GM12878 (cell line): ENCODE measurements at regions not wholly inside any gene's neighbourhood (a gene's known extent, or its start where the extent isn't known, plus 50 kb on each side); places are given as distances from the start of the nearest gene placed in this dataset.

Experiments used
- ATAC-seq: fragments of 200-7000 bp; cut with Tn5 transposase; 3 replicates; pipeline ENCODE4 v1.9.1; 2020; ENCODE audit warnings: mild to moderate bottlenecking, moderate library complexity
- BruUV-seq: library from RNA; stranded (reverse); fragments of 400-500 nt; replicated peaks from 2 replicates; lab custom pipeline; 2021; lab: Mats Ljungman, UMichigan
- CTCF ChIA-PET: fragments of 300-600 bp; sonication (Branson Sonifier 250); formaldehyde crosslinking; extraction: SDS; loops from one replicate; lab custom pipeline; 2021; ENCODE audit warnings: inconsistent platforms; lab: Yijun Ruan, JAX
- POLR2A ChIA-PET: fragments of 350-600 bp; formaldehyde crosslinking; extraction: SDS; loops from one replicate; lab custom pipeline; 2021; ENCODE audit warnings: inconsistent platforms; lab: Charles Lee
- RAD21 ChIA-PET: fragments of 300-600 bp; sonication (Branson Sonifier 250); formaldehyde crosslinking; loops from one replicate; lab custom pipeline; 2023; ENCODE audit warnings: antibody characterized with exemption; ENCODE audit not compliant: unreplicated experiment; lab: Charles Lee
- SMC1A ChIA-PET: fragments of 300-600 bp; sonication (Branson Sonifier 250); formaldehyde crosslinking; loops from one replicate; lab custom pipeline; 2023; ENCODE audit not compliant: unreplicated experiment, uncharacterized antibody; lab: Charles Lee
- DNase-seq: peaks from one replicate; pipeline ENCODE4 v3.0.0-alpha.2; 2011; ENCODE audit warnings: low read depth, low spot score
- FAIRE-seq: peaks from 3 replicates; lab custom pipeline; 2011; peaks lifted over from hg19 to GRCh38; lab: Jason Lieb, UNC
- H2AFZ ChIP-seq: 2 replicates; pipeline ENCODE4 v1.6.0; 2011; ENCODE audit warnings: low read depth, low read length, control low read depth; ENCODE audit not compliant: control insufficient read depth
- H3K27ac ChIP-seq: 2 replicates; pipeline ENCODE4 v1.5.1; 2011; ENCODE audit warnings: control low read depth; ENCODE audit not compliant: control insufficient read depth, insufficient read depth
- H3K27me3 ChIP-seq, 2 experiments: replicated peaks in 1 of 2; 2 replicates each; pipeline versions ENCODE4 v1.6.0 to v1.6.1; 2011; ENCODE audit warnings: low read length in 1 of 2; ENCODE audit not compliant: control insufficient read depth in 2 of 2, insufficient read depth in 2 of 2
- H3K36me3 ChIP-seq, 2 experiments: 2 replicates each; pipeline ENCODE4 v1.5.1; 2011; ENCODE audit warnings: low read length in 1 of 2; ENCODE audit not compliant: control insufficient read depth in 2 of 2, insufficient read depth in 2 of 2
- H3K4me1 ChIP-seq: 2 replicates; pipeline ENCODE4 v1.6.1; 2011; ENCODE audit warnings: mild to moderate bottlenecking, low read length, moderate library complexity, mixed read lengths; ENCODE audit not compliant: control insufficient read depth, insufficient read depth
- H3K4me2 ChIP-seq: 2 replicates; pipeline ENCODE4 v1.6.0; 2011; ENCODE audit warnings: control low read depth; ENCODE audit not compliant: control insufficient read depth, insufficient read depth
- H3K4me3 ChIP-seq: fragments of 200-600 bp; sonication (generic); 2 replicates; pipeline ENCODE4 v1.5.1; 2016
- H3K79me2 ChIP-seq: 2 replicates; pipeline ENCODE4 v1.6.0; 2011; ENCODE audit warnings: low read length; ENCODE audit not compliant: control insufficient read depth, insufficient read depth
- H3K9ac ChIP-seq: 2 replicates; pipeline ENCODE4 v1.8.0; 2011; ENCODE audit warnings: low read length, control low read depth, mixed read lengths; ENCODE audit not compliant: control insufficient read depth, insufficient read depth
- H3K9me3 ChIP-seq: replicated peaks from 3 replicates; pipeline ENCODE4 v1.5.1; 2011; ENCODE audit warnings: mild to moderate bottlenecking, low read length; ENCODE audit not compliant: control insufficient read depth, insufficient read depth
- H4K20me1 ChIP-seq: 2 replicates; pipeline ENCODE4 v1.6.0; 2011; ENCODE audit not compliant: control insufficient read depth, insufficient read depth
- BHLHE40 ChIP-seq, 2 experiments: fragments of 450-650 bp in 1 of 2; IDR thresholded peaks; 2 replicates each; pipeline ENCODE4 v1.6.1; 2011 to 2017; ENCODE audit warnings: low read depth in 2 of 2, borderline replicate concordance in 1 of 2, improper control_type of control experiment in 1 of 2, low read length in 1 of 2, mild to moderate bottlenecking in 1 of 2
- CEBPB ChIP-seq, 2 experiments: fragments of 150-350 bp in 1 of 2; IDR thresholded peaks; 2 replicates each; pipeline ENCODE4 v1.6.1; 2012 to 2014; ENCODE audit warnings: low read depth in 2 of 2, low read length in 2 of 2, borderline replicate concordance in 1 of 2, inconsistent platforms in 1 of 2
- CTCF ChIP-seq, 3 experiments: IDR thresholded peaks in 2 of 3; conservative IDR thresholded peaks in 1 of 3; 2 replicates each; pipeline ENCODE4 v1.5.1; 2011; ENCODE audit warnings: low read depth in 3 of 3, low read length in 3 of 3, mild to moderate bottlenecking in 3 of 3, control low read depth in 2 of 3, moderate library complexity in 2 of 3, inconsistent platforms in 1 of 3, mixed read lengths in 1 of 3; ENCODE audit not compliant: control insufficient read depth in 2 of 3, insufficient read depth in 1 of 3; ENCODE audit errors: extremely low read depth in 1 of 3
- EP300 ChIP-seq, 2 experiments: fragments of 150-350 bp in 1 of 2; IDR thresholded peaks; 2 replicates each; pipeline ENCODE4 v1.6.1; 2011 to 2012; ENCODE audit warnings: low read depth in 2 of 2, low read length in 2 of 2, borderline replicate concordance in 1 of 2, improper control_type of control experiment in 1 of 2, inconsistent platforms in 1 of 2; ENCODE audit not compliant: control insufficient read depth in 1 of 2
- HDAC2 ChIP-seq: fragments of 200-600 bp; sonication (generic); IDR thresholded peaks from 2 replicates; pipeline ENCODE4 v1.6.1; 2017
- IKZF2 ChIP-seq, 2 experiments: fragments of 450-650 bp; IDR thresholded peaks; 2 replicates each; pipeline ENCODE4 v1.6.1; 2017; ENCODE audit warnings: mild to moderate bottlenecking in 2 of 2, moderate library complexity in 2 of 2
- MTA2 ChIP-seq: fragments of 450-650 bp; IDR thresholded peaks from 2 replicates; pipeline ENCODE4 v1.6.1; 2016; ENCODE audit warnings: low read depth, mild to moderate bottlenecking, moderate library complexity
- PRDM15 ChIP-seq: fragments of 450-650 bp; formaldehyde crosslinking; IDR thresholded peaks from 2 replicates; pipeline ENCODE4 v1.4.0; 2020; ENCODE audit warnings: mild to moderate bottlenecking, moderate library complexity
- RAD51 ChIP-seq: fragments of 450-650 bp; IDR thresholded peaks from 2 replicates; pipeline ENCODE4 v1.6.1; 2016; ENCODE audit warnings: moderate library complexity, mild to moderate bottlenecking, inconsistent platforms
- SKIL ChIP-seq: fragments of 450-650 bp; IDR thresholded peaks from 2 replicates; pipeline ENCODE4 v1.6.1; 2017; ENCODE audit warnings: mild to moderate bottlenecking, low read depth, inconsistent platforms; ENCODE audit not compliant: poor library complexity, severe bottlenecking
- TCF3 ChIP-seq: IDR thresholded peaks from 2 replicates; pipeline ENCODE4 v1.6.1; 2012; ENCODE audit warnings: low read depth, mild to moderate bottlenecking, low read length, borderline replicate concordance; ENCODE audit not compliant: insufficient read depth
- ZNF217 ChIP-seq: fragments of 450-650 bp; IDR thresholded peaks from 2 replicates; pipeline ENCODE4 v1.6.1; 2017; ENCODE audit warnings: antibody characterized with exemption, mild to moderate bottlenecking
- ZZZ3 ChIP-seq: IDR thresholded peaks from 2 replicates; pipeline ENCODE4 v1.6.1; 2011; ENCODE audit warnings: low read depth; ENCODE audit not compliant: control insufficient read depth, insufficient read length
- WGBS: methylation state at CpG from one replicate; pipeline ENCODE4 v1.1.6; 2016; ENCODE audit warnings: low lambda C conversion rate; ENCODE audit not compliant: insufficient replicate concordance, insufficient coverage; ENCODE audit errors: missing lambda C conversion rate; 5-methylcytosine and 5-hydroxymethylcytosine counted together
- in situ Hi-C: fragments of 300-500 bp; cut with MboI; formaldehyde crosslinking; loops from 9 replicates; pipeline ENCODE4 v1.14.3; 2018; ENCODE audit warnings: mixed read lengths
- intact Hi-C: fragments of 100-400 bp; cut with micrococcal nuclease; formaldehyde crosslinking; loops from one replicate; pipeline ENCODE4 v1.14.2; 2022; ENCODE audit not compliant: unreplicated experiment

- no peak overlapping the region for H3K27ac ChIP-seq
- POLR2A ChIA-PET: no interaction called here
- no peak overlapping the region for H3K9ac ChIP-seq
- peak; percentile 94 for FAIRE-seq
- in situ Hi-C loops: no loop called here
- WGBS: 34% methylated on average over 26 of the region's 26 CpGs
- SMC1A ChIA-PET: interaction anchor here (0.6 to 3.7 kb wide), 34 partner anchors 8 to 766 kb away, joined by 3 to 25 read pairs (median 3); partner anchors contain the start of gene SFMBT2
- no peaks in the 10 kb centered on the region for H3K9me3 ChIP-seq
- DNase-seq: no peak
- H3K4me1 ChIP-seq: peaks cover under 1% of the 10 kb centered on the region
- RAD21 ChIA-PET: interaction anchor here (0.6 to 2.3 kb wide), 27 partner anchors 8 to 1166 kb away, joined by 3 to 11 read pairs (median 3); partner anchors contain the start of gene SFMBT2
- intact Hi-C loops: loop anchor here (1.0 to 10.0 kb wide), 3 partner anchors 201 to 764 kb away; no protein-coding TSS in a partner anchor
- CTCF ChIA-PET: interaction anchor here (0.6 to 4.9 kb wide), 58 partner anchors 8 to 897 kb away, joined by 3 to 51 read pairs (median 4); partner anchors contain the start of genes SFMBT2 and TAF3
- H3K36me3 ChIP-seq: no peaks in the 10 kb centered on the region
- BruUV-seq: no TSS peak
- H4K20me1 ChIP-seq: no peaks in the 10 kb centered on the region
- H3K27me3 ChIP-seq: no peaks in the 10 kb centered on the region
- ATAC-seq: peak; percentile 99
- no peaks in the 10 kb centered on the region for H3K79me2 ChIP-seq
- no peak overlapping the region for H3K4me2 ChIP-seq
- peak overlapping the region; percentile 42; the same call in 1 of the 2 replicates for H2AFZ ChIP-seq
- no peak overlapping the region for H3K4me3 ChIP-seq
- TF ChIP-seq SKIL: no peak
- peak in 1 of 2 experiments; percentile 16; a peak in 1 of 4 replicates for TF ChIP-seq IKZF2 (IDR thresholded peaks at IDR 0.05)
- no peak for TF ChIP-seq MTA2
- no peak for TF ChIP-seq ZZZ3
- no peak for TF ChIP-seq PRDM15 (CRISPR knock-in tag)
- TF ChIP-seq HDAC2: no peak
- no peak for TF ChIP-seq TCF3
- no peak for TF ChIP-seq RAD51
- TF ChIP-seq BHLHE40 (IDR thresholded peaks at IDR 0.05; ENCODE audit: borderline replicate concordance in 1 of 2, low read depth in 2 of 2, low read length in 1 of 2): 0 out of 4 replicates have a peak, but pooled peaks of 1 of the 2 experiments have one; percentile 17
- TF ChIP-seq CTCF (IDR thresholded peaks at IDR 0.05 in 2 of 3, conservative IDR thresholded peaks at IDR 0.05 in 1 of 3; ENCODE audit: control insufficient read depth in 2 of 3, extremely low read depth in 1 of 3, insufficient read depth in 1 of 3, low read depth in 3 of 3, low read length in 3 of 3): peak; percentile 92 to 97 (median 95)
- no peak for TF ChIP-seq CEBPB (IDR thresholded peaks at IDR 0.05; ENCODE audit: borderline replicate concordance in 1 of 2, low read depth in 2 of 2, low read length in 2 of 2)
- no peak for TF ChIP-seq EP300 (IDR thresholded peaks at IDR 0.05; ENCODE audit: borderline replicate concordance in 1 of 2, control insufficient read depth in 1 of 2, low read depth in 2 of 2, low read length in 2 of 2)
- no peak for TF ChIP-seq ZNF217
Observed at GRCh38 chr10:6920072-6921019, 340.3 kb upstream of the PRKCQ start.
